OCI-LY7 (cell line): ENCODE measurements at regions not wholly inside any gene's neighbourhood (a gene's known extent, or its start where the extent isn't known, plus 50 kb on each side); places are given as distances from the start of the nearest gene placed in this dataset.

Experiments
- CTCF ChIP-seq: fragments of 200-600 bp; sonication (generic); conservative IDR thresholded peaks from 2 replicates; pipeline ENCODE4 v1.5.1; 2014; ENCODE audit warnings: mild to moderate bottlenecking, antibody characterized with exemption, low read length, moderate library complexity, mixed read lengths
- EZH2phosphoT487 ChIP-seq: fragments of 200-600 bp; sonication (generic); IDR thresholded peaks from 2 replicates; pipeline ENCODE4 v1.6.1; 2018; ENCODE audit warnings: low read depth, borderline replicate concordance, mild to moderate bottlenecking, mixed run types, antibody characterized with exemption, low read length, moderate library complexity, mixed read lengths

- no peak for TF ChIP-seq CTCF
- TF ChIP-seq EZH2phosphoT487 = no peak
These were observed 253.4 kb upstream of the CSF3R start for GRCh38 chr1:36735939-36736730.
